B cell (primary cell): ENCODE measurements at regions not wholly inside any gene's neighbourhood (a gene's known extent, or its start where the extent isn't known, plus 50 kb on each side); places are given as distances from the start of the nearest gene placed in this dataset.

Experiments
- ATAC-seq: fragments of 200-7000 bp; cut with Tn5 transposase; one replicate; pipeline ENCODE4 v1.10.0; 2021; ENCODE audit warnings: low read depth, mild to moderate bottlenecking, moderate number of reproducible peaks, moderate library complexity
- CTCF ChIA-PET: fragments of 350-600 bp; sonication (Branson Sonifier 250); formaldehyde crosslinking; loops from one replicate; lab custom pipeline; 2021; ENCODE audit warnings: antibody characterized with exemption, inconsistent platforms; lab: Charles Lee
- POLR2A ChIA-PET: fragments of 350-600 bp; sonication (Branson Sonifier 250); formaldehyde crosslinking; loops from one replicate; lab custom pipeline; 2021; ENCODE audit warnings: antibody characterized with exemption; lab: Charles Lee
- DNase-seq: peaks from one replicate; pipeline ENCODE4 v3.0.0; 2013
- H2AFZ ChIP-seq: 2 replicates; pipeline ENCODE4 v1.6.1; 2012; ENCODE audit warnings: mild to moderate bottlenecking, low read depth, low read length; ENCODE audit not compliant: insufficient read depth, poor library complexity, severe bottlenecking
- H3K27ac ChIP-seq, 2 donors: 1 replicate in 1 of 2; 2 replicates in 1 of 2; pipeline ENCODE4 v1.5.1; 2012 to 2013; ENCODE audit warnings: low read length in 2 of 2, mild to moderate bottlenecking in 2 of 2, moderate library complexity in 1 of 2
- H3K27me3 ChIP-seq, 4 experiments: fragments of 200-600 bp in 1 of 4; sonication (generic) in 1 of 4; replicated peaks in 1 of 4; 1 replicate in 2 of 4; 2 replicates in 2 of 4; pipeline versions ENCODE4 v1.6.1 to v1.7.0; 2013 to 2016; ENCODE audit warnings: low read length in 3 of 4, mild to moderate bottlenecking in 2 of 4, mixed read lengths in 1 of 4, moderate library complexity in 1 of 4; ENCODE audit not compliant: insufficient read depth in 4 of 4, control insufficient read depth in 3 of 4; ENCODE audit errors: control extremely low read depth in 1 of 4
- H3K36me3 ChIP-seq, 2 experiments: replicated peaks in 1 of 2; 1 replicate in 1 of 2; 2 replicates in 1 of 2; pipeline versions ENCODE4 v1.6.1 to v1.7.1; 2013; ENCODE audit warnings: low read length in 1 of 2; ENCODE audit not compliant: insufficient read depth in 2 of 2, control insufficient read depth in 1 of 2; ENCODE audit errors: control extremely low read depth in 1 of 2, extremely low read depth in 1 of 2
- H3K4me1 ChIP-seq, 2 donors: fragments of 200-600 bp in 1 of 2; sonication (generic) in 1 of 2; 1 replicate in 1 of 2; 2 replicates in 1 of 2; pipeline versions ENCODE4 v1.5.1 to v1.6.1; 2013 to 2017; ENCODE audit warnings: low read length in 2 of 2; ENCODE audit not compliant: control insufficient read depth in 2 of 2, insufficient read depth in 2 of 2
- H3K4me2 ChIP-seq: replicated peaks from 2 replicates; pipeline ENCODE3; 2012; ENCODE audit warnings: mild to moderate bottlenecking, low read depth, low read length; ENCODE audit not compliant: poor library complexity, severe bottlenecking
- H3K4me3 ChIP-seq, 5 experiments: fragments of 200-600 bp in 1 of 5; sonication (generic) in 1 of 5; 1 replicate in 3 of 5; 2 replicates in 2 of 5; pipeline versions ENCODE4 v1.5.1 to v1.7.0; 2011 to 2016; ENCODE audit warnings: low read length in 4 of 5, mild to moderate bottlenecking in 4 of 5, low read depth in 2 of 5, control low read depth in 1 of 5, moderate library complexity in 1 of 5; ENCODE audit not compliant: insufficient read depth in 1 of 5; ENCODE audit errors: control extremely low read depth in 1 of 5, extremely low read depth in 1 of 5
- H3K79me2 ChIP-seq: fragments of 200-600 bp; sonication (generic); one replicate; pipeline ENCODE4 v1.6.0; 2016; ENCODE audit warnings: low read length; ENCODE audit not compliant: control insufficient read depth, insufficient read depth
- H3K9ac ChIP-seq: fragments of 200-600 bp; sonication (generic); 2 replicates; pipeline ENCODE4 v1.6.1; 2017; ENCODE audit warnings: mild to moderate bottlenecking, low read length, moderate library complexity
- H3K9me3 ChIP-seq, 3 donors: one replicate each; pipeline versions ENCODE4 v1.6.1 to v1.7.1; 2013; ENCODE audit warnings: low read length in 2 of 3; ENCODE audit not compliant: control insufficient read depth in 2 of 3, insufficient read depth in 1 of 3; ENCODE audit errors: control extremely low read depth in 1 of 3
- H4K20me1 ChIP-seq: 2 replicates; pipeline ENCODE4 v1.6.0; 2012; ENCODE audit warnings: mild to moderate bottlenecking, low read length; ENCODE audit not compliant: insufficient read depth, control insufficient read depth, poor library complexity, severe bottlenecking
- H3K27ac Mint-ChIP-seq: one replicate; pipeline ENCODE4 v1.8.0; 2021; ENCODE audit warnings: mixed read lengths
- H3K27me3 Mint-ChIP-seq: one replicate; pipeline ENCODE4 v1.8.0; 2021; ENCODE audit warnings: mixed read lengths
- H3K4me1 Mint-ChIP-seq: one replicate; pipeline ENCODE4 v1.8.0; 2021; ENCODE audit warnings: mixed read lengths
- H3K4me3 Mint-ChIP-seq: one replicate; pipeline ENCODE4 v1.8.0; 2021; ENCODE audit warnings: mixed read lengths
- H3K9me3 Mint-ChIP-seq: one replicate; pipeline ENCODE4 v1.8.0; 2022; ENCODE audit warnings: mixed read lengths; ENCODE audit not compliant: insufficient read depth
- CTCF ChIP-seq: fragments of 200-600 bp; IDR thresholded peaks from one replicate; pipeline ENCODE4 v1.8.0; 2022; ENCODE audit warnings: antibody characterized with exemption, mild to moderate bottlenecking
- EZH2 ChIP-seq: IDR thresholded peaks from 2 replicates; pipeline ENCODE4 v1.6.1; 2012; ENCODE audit warnings: borderline replicate concordance, low read depth, mild to moderate bottlenecking, moderate library complexity, low read length; ENCODE audit not compliant: insufficient read depth, poor library complexity, severe bottlenecking
- WGBS: methylation state at CpG from one replicate; pipeline ENCODE4 v1.1.5; 2013; ENCODE audit warnings: missing lambda C conversion rate; ENCODE audit not compliant: insufficient coverage; 5-methylcytosine and 5-hydroxymethylcytosine counted together
- intact Hi-C: fragments of 100-400 bp; cut with micrococcal nuclease; formaldehyde crosslinking; loops from one replicate; pipeline ENCODE4 v1.10.0; 2022

GRCh38 chr3:103349760-103350159, 914.9 kb downstream of the ZPLD1 start:
- Histone ChIP-seq H2AFZ (no peak overlapping the region), H3K36me3 (no peaks in the 10 kb centered on the region), H3K27me3 (no peaks in the 10 kb centered on the region), H3K9me3 (no peaks in the 10 kb centered on the region), H3K4me3 (no peak overlapping the region), H3K4me2 (no peak overlapping the region), H3K27ac (no peak overlapping the region), H3K79me2 (no peaks in the 10 kb centered on the region), H3K9ac (no peak overlapping the region), H4K20me1 (no peaks in the 10 kb centered on the region), H3K4me1 (no peaks in the 10 kb centered on the region)
- ChIA-PET CTCF (no interaction called here), POLR2A (no interaction called here)
- H3K27me3 Mint-ChIP-seq = no peaks in the 10 kb centered on the region
- no peaks in the 10 kb centered on the region for H3K9me3 Mint-ChIP-seq
- TF ChIP-seq CTCF (no peak), EZH2 (no peak)
- H3K27ac Mint-ChIP-seq = no peak overlapping the region
- H3K4me1 Mint-ChIP-seq = no peaks in the 10 kb centered on the region
- ATAC-seq (no peak), DNase-seq (no peak)
- WGBS = no CpG with 5 or more reads among the region's 4 CpGs
- intact Hi-C loops = no loop called here
- no peak overlapping the region for H3K4me3 Mint-ChIP-seq

- H3K27me3 ChIP-seq = no peaks in the 10 kb centered on the region
- POLR2A ChIA-PET = no interaction called here
- no peak for ATAC-seq
- H3K4me2 ChIP-seq = no peak overlapping the region
- no peak for DNase-seq
- H3K4me3 Mint-ChIP-seq = no peak overlapping the region
- no CpG with 5 or more reads among the region's 1 CpG for WGBS
- no peaks in the 10 kb centered on the region for H3K4me1 Mint-ChIP-seq
- H4K20me1 ChIP-seq = no peaks in the 10 kb centered on the region
- H3K4me1 ChIP-seq = no peaks in the 10 kb centered on the region
- no peaks in the 10 kb centered on the region for H3K9me3 ChIP-seq
- no peaks in the 10 kb centered on the region for H3K79me2 ChIP-seq
- intact Hi-C loops = no loop called here
- no peak overlapping the region for H3K27ac Mint-ChIP-seq
- H3K27ac ChIP-seq = no peak overlapping the region
- no peak overlapping the region for H2AFZ ChIP-seq
- no peak overlapping the region for H3K9ac ChIP-seq
- no peak overlapping the region for H3K4me3 ChIP-seq
- CTCF ChIA-PET = no interaction called here
- H3K36me3 ChIP-seq = no peaks in the 10 kb centered on the region
- H3K9me3 Mint-ChIP-seq = no peaks in the 10 kb centered on the region
- TF ChIP-seq CTCF (no peak), EZH2 (no peak)
- no peaks in the 10 kb centered on the region for H3K27me3 Mint-ChIP-seq
These were observed 930.7 kb downstream of the ZPLD1 start for GRCh38 chr3:103365467-103365866.
